H9 (cell line): ENCODE measurements at regions not wholly inside any gene's neighbourhood (a gene's known extent, or its start where the extent isn't known, plus 50 kb on each side); places are given as distances from the start of the nearest gene placed in this dataset.

Source experiments
- DNase-seq: peaks from one replicate; pipeline ENCODE4 v3.0.0-alpha.2; 2017
- H2AFZ ChIP-seq: one replicate; pipeline ENCODE4 v1.6.1; 2013; ENCODE audit warnings: mild to moderate bottlenecking, low read length, control low read depth, moderate library complexity
- H2AK5ac ChIP-seq: 2 replicates; pipeline ENCODE4 v1.6.1; 2013; ENCODE audit warnings: low read length, control low read depth, mixed read lengths; ENCODE audit not compliant: insufficient read length
- H2BK120ac ChIP-seq: one replicate; pipeline ENCODE4 v1.6.1; 2013; ENCODE audit warnings: low read depth, mild to moderate bottlenecking, low read length, control low read depth, inconsistent platforms; ENCODE audit not compliant: poor library complexity, severe bottlenecking
- H2BK12ac ChIP-seq: 2 replicates; pipeline ENCODE4 v1.6.1; 2013; ENCODE audit warnings: low read length, control low read depth, mixed read lengths, low read depth; ENCODE audit not compliant: insufficient read length
- H2BK15ac ChIP-seq: 2 replicates; pipeline ENCODE4 v1.6.1; 2013; ENCODE audit warnings: low read depth, low read length, control low read depth
- H2BK20ac ChIP-seq: one replicate; pipeline ENCODE4 v1.6.1; 2013; ENCODE audit warnings: low read depth, mild to moderate bottlenecking, low read length, control low read depth, inconsistent platforms; ENCODE audit not compliant: poor library complexity, severe bottlenecking
- H2BK5ac ChIP-seq: 2 replicates; pipeline ENCODE4 v1.6.1; 2013; ENCODE audit warnings: low read length, control low read depth, mixed read lengths; ENCODE audit not compliant: insufficient read length
- H3K14ac ChIP-seq: 2 replicates; pipeline ENCODE4 v1.6.1; 2013; ENCODE audit warnings: low read length, control low read depth; ENCODE audit not compliant: insufficient read depth
- H3K18ac ChIP-seq: 2 replicates; pipeline ENCODE4 v1.6.1; 2013; ENCODE audit warnings: low read depth, mild to moderate bottlenecking, mixed read lengths, low read length, control low read depth; ENCODE audit not compliant: insufficient read length
- H3K23ac ChIP-seq: 2 replicates; pipeline ENCODE4 v1.6.1; 2013; ENCODE audit warnings: low read length, control low read depth, mixed read lengths, low read depth; ENCODE audit not compliant: insufficient read length
- H3K23me2 ChIP-seq: 2 replicates; pipeline ENCODE4 v1.6.1; 2013; ENCODE audit warnings: low read depth, mild to moderate bottlenecking, mixed read lengths, low read length, control low read depth; ENCODE audit not compliant: insufficient read length, poor library complexity, severe bottlenecking
- H3K27ac ChIP-seq: 2 replicates; pipeline ENCODE4 v1.5.1; 2013; ENCODE audit warnings: low read length, control low read depth, mixed read lengths, low read depth; ENCODE audit not compliant: insufficient read length
- H3K27me3 ChIP-seq: 2 replicates; pipeline ENCODE4 v1.6.1; 2013; ENCODE audit warnings: low read length, control low read depth, inconsistent platforms; ENCODE audit not compliant: insufficient read depth
- H3K4ac ChIP-seq: 2 replicates; pipeline ENCODE4 v1.6.1; 2013; ENCODE audit warnings: low read depth, mild to moderate bottlenecking, control low read depth, inconsistent platforms, low read length, moderate library complexity
- H3K4me1 ChIP-seq: 2 replicates; pipeline ENCODE4 v1.6.1; 2013; ENCODE audit warnings: low read length, control low read depth, inconsistent platforms; ENCODE audit not compliant: insufficient read depth
- H3K4me2 ChIP-seq: 2 replicates; pipeline ENCODE4 v1.6.1; 2013; ENCODE audit warnings: low read length, control low read depth, mixed read lengths; ENCODE audit not compliant: insufficient read length, insufficient read depth
- H3K56ac ChIP-seq: 2 replicates; pipeline ENCODE4 v1.6.1; 2013; ENCODE audit warnings: low read depth, mild to moderate bottlenecking, mixed read lengths, low read length, control low read depth; ENCODE audit not compliant: insufficient read length
- H3K79me1 ChIP-seq: 2 replicates; pipeline ENCODE4 v1.6.1; 2013; ENCODE audit warnings: low read depth, mild to moderate bottlenecking, moderate library complexity, low read length, control low read depth, inconsistent platforms; ENCODE audit not compliant: insufficient read depth, poor library complexity, severe bottlenecking
- H3K79me2 ChIP-seq: 2 replicates; pipeline ENCODE4 v1.6.1; 2013; ENCODE audit warnings: low read length, control low read depth, inconsistent platforms; ENCODE audit not compliant: insufficient read depth
- H3K9ac ChIP-seq: 2 replicates; pipeline ENCODE4 v1.6.1; 2013; ENCODE audit warnings: low read length, control low read depth, mixed read lengths; ENCODE audit not compliant: insufficient read length; ENCODE audit errors: extremely low read depth
- H3K9me3 ChIP-seq: one replicate; pipeline ENCODE4 v1.6.1; 2013; ENCODE audit warnings: low read depth, low read length, inconsistent platforms; ENCODE audit not compliant: control insufficient read depth
- H3T11ph ChIP-seq: one replicate; pipeline ENCODE4 v1.6.1; 2013; ENCODE audit warnings: mild to moderate bottlenecking, low read length, control low read depth, inconsistent platforms
- H4K20me1 ChIP-seq: one replicate; pipeline ENCODE4 v1.6.1; 2013; ENCODE audit not compliant: control insufficient read depth, insufficient read length, insufficient read depth
- H4K5ac ChIP-seq: 2 replicates; pipeline ENCODE4 v1.6.1; 2013; ENCODE audit warnings: low read depth, mild to moderate bottlenecking, mixed read lengths, low read length, control low read depth; ENCODE audit not compliant: insufficient read length
- H4K8ac ChIP-seq: replicated peaks from 2 replicates; pipeline ENCODE4 v1.6.1; 2013; ENCODE audit warnings: low read length, control low read depth, mixed read lengths, low read depth; ENCODE audit not compliant: insufficient read length
- H4K91ac ChIP-seq: 2 replicates; pipeline ENCODE4 v1.6.1; 2013; ENCODE audit warnings: low read depth, mild to moderate bottlenecking, moderate library complexity, mixed read lengths, low read length, control low read depth; ENCODE audit not compliant: insufficient read length
- H3K27ac Mint-ChIP-seq, 3 experiments: 2 replicates in 2 of 3; 3 replicates in 1 of 3; pipeline ENCODE4 v1.8.0; 2020 to 2021; ENCODE audit warnings: mixed read lengths in 3 of 3, mild to moderate bottlenecking in 1 of 3, moderate library complexity in 1 of 3
- H3K27me3 Mint-ChIP-seq: 2 replicates; pipeline ENCODE4 v1.8.0; 2021; ENCODE audit warnings: low read depth, mild to moderate bottlenecking, moderate library complexity, mixed read lengths
- H3K36me3 Mint-ChIP-seq, 3 experiments: 2 replicates in 2 of 3; 3 replicates in 1 of 3; pipeline ENCODE4 v1.8.0; 2020 to 2021; ENCODE audit warnings: low read depth in 3 of 3, mixed read lengths in 3 of 3; ENCODE audit not compliant: insufficient read depth in 1 of 3
- H3K4me1 Mint-ChIP-seq, 2 experiments: 2 replicates each; pipeline ENCODE4 v1.8.0; 2020; ENCODE audit warnings: mixed read lengths in 2 of 2
- H3K4me3 Mint-ChIP-seq, 2 experiments: 2 replicates in 1 of 2; 3 replicates in 1 of 2; pipeline ENCODE4 v1.8.0; 2020 to 2021; ENCODE audit warnings: mild to moderate bottlenecking in 2 of 2, mixed read lengths in 2 of 2, moderate library complexity in 1 of 2
- H3K9me3 Mint-ChIP-seq, 2 experiments: 2 replicates in 1 of 2; 3 replicates in 1 of 2; pipeline ENCODE4 v1.8.0; 2020; ENCODE audit warnings: mild to moderate bottlenecking in 2 of 2, mixed read lengths in 2 of 2, moderate library complexity in 1 of 2
- CTCF ChIP-seq: fragments of 200-600 bp; sonication (generic); conservative IDR thresholded peaks from 3 replicates; pipeline ENCODE4 v1.8.0; 2021; ENCODE audit warnings: antibody characterized with exemption, mild to moderate bottlenecking
- WGBS: extraction: QIAGEN DNeasy Blood & Tissue Kit; methylation state at CpG from one replicate; pipeline ENCODE4 v1.1.7; 2013; ENCODE audit warnings: missing lambda C conversion rate, low lambda C conversion rate, mixed read lengths; ENCODE audit not compliant: insufficient read length; ENCODE audit errors: extremely low coverage; 5-methylcytosine and 5-hydroxymethylcytosine counted together

- H3K4me3 Mint-ChIP-seq: no peak overlapping the region
- H3K4me1 Mint-ChIP-seq: peaks cover 9 to 17% of the 10 kb centered on the region in 2 experiments
- WGBS: no CpG with 5 or more reads among the region's 5 CpGs
These were observed 129.1 kb upstream of the PTPRT start for GRCh38 chr20:43318755-43319297.

More at GRCh38 chr20:43318755-43319297, 129.1 kb upstream of the PTPRT start:
- Histone ChIP-seq H3K4me2 (no peak overlapping the region), H2BK20ac (no peak overlapping the region), H3K9ac (no peak overlapping the region), H2BK5ac (no peak overlapping the region), H3K18ac (no peak overlapping the region), H4K5ac (no peak overlapping the region), H3K14ac (no peak overlapping the region), H4K8ac (no peak overlapping the region), H3K23me2 (no peaks in the 10 kb centered on the region), H3K79me1 (no peaks in the 10 kb centered on the region), H4K20me1 (no peaks in the 10 kb centered on the region), H3K27ac (no peak overlapping the region), H3T11ph (no peak overlapping the region), H4K91ac (no peak overlapping the region), H3K9me3 (peaks cover 6% of the 10 kb centered on the region), H3K4ac (no peak overlapping the region), H3K56ac (no peak overlapping the region), H3K4me1 (no peaks in the 10 kb centered on the region), H3K79me2 (no peaks in the 10 kb centered on the region), H2AK5ac (no peak overlapping the region), H3K27me3 (no peaks in the 10 kb centered on the region), H3K23ac (no peak overlapping the region), H2BK15ac (no peak overlapping the region), H2AFZ (no peak overlapping the region), H2BK12ac (no peak overlapping the region), H2BK120ac (no peak overlapping the region)
- Mint-ChIP-seq H3K27ac (no peak overlapping the region), H3K36me3 (no peaks in the 10 kb centered on the region), H3K9me3 (peaks cover 0 to 3% of the 10 kb centered on the region in 2 experiments; a peak in 2 of 5 replicates), H3K27me3 (peaks cover 8% of the 10 kb centered on the region)
- TF ChIP-seq CTCF: no peak
- DNase-seq: no peak
